DND-41 (cell line): ENCODE measurements at regions not wholly inside any gene's neighbourhood (a gene's known extent, or its start where the extent isn't known, plus 50 kb on each side); places are given as distances from the start of the nearest gene placed in this dataset.

Source experiments
- ATAC-seq: fragments of 200-7000 bp; cut with Tn5 transposase; 3 replicates; pipeline ENCODE4 v1.9.1; 2021; ENCODE audit warnings: low read depth; ENCODE audit not compliant: insufficient read depth
- DNase-seq: peaks from one replicate; pipeline ENCODE4 v3.0.0-alpha.2; 2020
- H2AFZ ChIP-seq: 2 replicates; pipeline ENCODE4 v1.6.0; 2012; ENCODE audit warnings: low read depth, low read length
- H3K27ac ChIP-seq: 2 replicates; pipeline ENCODE4 v1.5.1; 2012; ENCODE audit warnings: low read length, inconsistent platforms
- H3K27me3 ChIP-seq: fragments of 200-600 bp; sonication (generic); 2 replicates; pipeline ENCODE4 v1.6.0; 2012; ENCODE audit warnings: low read length, mild to moderate bottlenecking, inconsistent platforms; ENCODE audit not compliant: insufficient read depth, poor library complexity
- H3K36me3 ChIP-seq: 2 replicates; pipeline ENCODE4 v1.5.1; 2012; ENCODE audit warnings: low read length, inconsistent platforms; ENCODE audit not compliant: insufficient read depth
- H3K4me1 ChIP-seq: 2 replicates; pipeline ENCODE4 v1.5.1; 2012; ENCODE audit warnings: mild to moderate bottlenecking, low read length; ENCODE audit not compliant: insufficient read depth
- H3K4me2 ChIP-seq: 2 replicates; pipeline ENCODE4 v1.6.0; 2012; ENCODE audit warnings: mild to moderate bottlenecking, moderate library complexity, low read length, inconsistent platforms; ENCODE audit not compliant: insufficient read depth
- H3K4me3 ChIP-seq, 2 experiments: fragments of 200-600 bp in 1 of 2; shearing (Covaris generic) in 1 of 2; 2 replicates each; pipeline ENCODE4 v1.5.1; 2012 to 2016; ENCODE audit warnings: inconsistent platforms in 2 of 2, low read length in 2 of 2, mild to moderate bottlenecking in 2 of 2, low read depth in 1 of 2, moderate library complexity in 1 of 2
- H3K79me2 ChIP-seq: 2 replicates; pipeline ENCODE4 v1.6.0; 2012; ENCODE audit warnings: low read length, inconsistent platforms; ENCODE audit not compliant: insufficient read depth
- H3K9ac ChIP-seq: 2 replicates; pipeline ENCODE4 v1.6.0; 2012; ENCODE audit warnings: low read depth, mild to moderate bottlenecking, inconsistent platforms, low read length, moderate library complexity
- H3K9me3 ChIP-seq: 2 replicates; pipeline ENCODE4 v1.5.1; 2012; ENCODE audit warnings: low read length, moderate library complexity, mild to moderate bottlenecking, inconsistent platforms; ENCODE audit not compliant: insufficient read depth, severe bottlenecking
- H4K20me1 ChIP-seq: 2 replicates; pipeline ENCODE4 v1.6.0; 2012; ENCODE audit warnings: low read length; ENCODE audit not compliant: insufficient read depth
- EZH2 ChIP-seq: IDR thresholded peaks from 3 replicates; pipeline ENCODE4 v1.6.1; 2012; ENCODE audit warnings: borderline replicate concordance, low read depth, mild to moderate bottlenecking, moderate library complexity, low read length, inconsistent platforms; ENCODE audit not compliant: severe bottlenecking
- TF ChIP-seq, protein P1 (sequence below): IDR thresholded peaks from 2 replicates; pipeline ENCODE4 v1.5.1; 2012; ENCODE audit warnings: borderline replicate concordance, low read length, moderate library complexity, mild to moderate bottlenecking; ENCODE audit not compliant: poor library complexity, severe bottlenecking; ENCODE audit errors: extremely low read depth

DNA sequence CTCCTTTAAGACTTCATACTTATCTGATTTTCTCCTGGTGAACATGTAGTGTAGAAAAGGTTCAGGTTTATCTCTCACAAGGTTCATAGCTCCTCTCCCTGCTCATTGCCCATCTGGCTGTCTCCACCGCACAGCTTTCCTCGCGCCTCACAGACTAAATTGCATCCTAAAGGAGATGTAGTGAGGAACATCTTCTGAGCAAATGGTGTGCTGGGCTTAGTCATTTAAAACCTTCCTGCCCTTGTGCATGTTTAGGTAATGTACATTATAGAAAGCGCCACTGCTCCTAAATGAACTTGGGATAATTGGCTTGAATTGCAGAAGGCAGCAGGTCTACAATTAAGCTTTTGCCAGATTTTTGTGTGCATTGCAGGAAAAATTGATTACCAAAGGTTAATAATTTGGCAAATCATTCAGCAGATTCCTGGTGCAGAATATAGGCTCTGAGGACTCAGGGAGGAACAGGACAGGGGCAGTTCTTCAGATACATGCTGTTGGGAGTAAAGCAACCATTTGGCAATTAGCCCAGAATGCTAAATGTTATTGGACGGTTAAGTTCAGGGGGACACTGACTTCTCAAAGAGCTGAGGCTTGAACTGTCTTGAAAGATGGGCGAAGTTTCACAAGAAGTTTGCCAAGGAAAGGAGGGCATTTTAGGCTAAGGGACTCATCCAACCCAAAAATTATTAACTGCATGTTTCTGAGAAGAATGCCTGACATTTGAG, 108.4 kb upstream of the CLDN10 start:
- Histone ChIP-seq H3K4me1 (no peaks in the 10 kb centered on the region), H3K27me3 (no peaks in the 10 kb centered on the region), H3K4me3 (no peak overlapping the region), H2AFZ (no peak overlapping the region), H3K9ac (no peak overlapping the region), H3K27ac (no peak overlapping the region), H3K9me3 (no peaks in the 10 kb centered on the region), H3K36me3 (no peaks in the 10 kb centered on the region), H3K4me2 (no peak overlapping the region), H4K20me1 (no peaks in the 10 kb centered on the region), H3K79me2 (no peaks in the 10 kb centered on the region)
- TF ChIP-seq, protein P1, sequence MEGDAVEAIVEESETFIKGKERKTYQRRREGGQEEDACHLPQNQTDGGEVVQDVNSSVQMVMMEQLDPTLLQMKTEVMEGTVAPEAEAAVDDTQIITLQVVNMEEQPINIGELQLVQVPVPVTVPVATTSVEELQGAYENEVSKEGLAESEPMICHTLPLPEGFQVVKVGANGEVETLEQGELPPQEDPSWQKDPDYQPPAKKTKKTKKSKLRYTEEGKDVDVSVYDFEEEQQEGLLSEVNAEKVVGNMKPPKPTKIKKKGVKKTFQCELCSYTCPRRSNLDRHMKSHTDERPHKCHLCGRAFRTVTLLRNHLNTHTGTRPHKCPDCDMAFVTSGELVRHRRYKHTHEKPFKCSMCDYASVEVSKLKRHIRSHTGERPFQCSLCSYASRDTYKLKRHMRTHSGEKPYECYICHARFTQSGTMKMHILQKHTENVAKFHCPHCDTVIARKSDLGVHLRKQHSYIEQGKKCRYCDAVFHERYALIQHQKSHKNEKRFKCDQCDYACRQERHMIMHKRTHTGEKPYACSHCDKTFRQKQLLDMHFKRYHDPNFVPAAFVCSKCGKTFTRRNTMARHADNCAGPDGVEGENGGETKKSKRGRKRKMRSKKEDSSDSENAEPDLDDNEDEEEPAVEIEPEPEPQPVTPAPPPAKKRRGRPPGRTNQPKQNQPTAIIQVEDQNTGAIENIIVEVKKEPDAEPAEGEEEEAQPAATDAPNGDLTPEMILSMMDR: no peak
- no peak for TF ChIP-seq EZH2
- ATAC-seq: no peak
- DNase-seq: no peak

DNA sequence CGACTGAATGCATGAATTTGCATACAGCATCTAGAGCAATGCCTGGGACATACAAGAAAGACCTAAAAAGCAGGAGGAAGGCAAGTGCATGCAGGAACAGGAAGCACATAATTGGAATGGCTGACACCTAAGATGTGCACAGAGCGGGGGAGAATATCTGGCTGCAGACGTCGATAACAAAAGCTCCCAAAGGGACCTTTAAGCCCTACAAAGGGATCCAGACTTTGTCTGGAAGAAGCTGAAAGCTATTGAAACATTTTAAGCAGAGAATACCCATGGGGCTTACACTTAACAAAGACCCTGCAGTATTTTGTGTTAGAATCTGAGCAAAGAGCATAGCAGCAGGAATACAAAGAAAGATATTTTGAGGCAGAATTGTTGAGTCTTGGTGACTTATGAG, 107.4 kb upstream of the CLDN10 start:
- no peak for ATAC-seq
- no peaks in the 10 kb centered on the region for H3K4me1 ChIP-seq
- H3K9ac ChIP-seq: no peak overlapping the region

DNA sequence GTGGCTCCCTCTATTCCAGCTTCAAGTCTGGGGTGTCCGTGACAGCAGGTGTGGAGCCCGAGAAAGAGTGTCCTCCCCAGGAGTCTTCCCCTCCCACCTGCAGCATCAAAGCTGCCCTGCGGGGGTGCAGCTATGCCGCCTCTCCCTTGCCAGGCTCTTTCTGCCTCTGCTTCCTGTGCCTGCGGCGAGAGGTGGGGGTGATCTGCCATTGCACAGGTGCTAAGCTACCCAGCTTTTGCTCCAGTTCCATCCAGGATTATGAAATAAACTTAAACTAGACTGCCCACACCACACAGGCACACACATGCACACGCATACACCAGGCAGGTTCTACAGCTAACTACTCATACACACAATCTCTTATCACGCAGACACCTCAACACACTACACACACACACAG, 104.7 kb upstream of the CLDN10 start:
- DNase-seq: peak; percentile 4
- Histone ChIP-seq H3K4me1 (no peaks in the 10 kb centered on the region), H3K4me2 (no peak overlapping the region), H4K20me1 (no peaks in the 10 kb centered on the region), H3K27ac (no peak overlapping the region), H2AFZ (no peak overlapping the region), H3K79me2 (no peaks in the 10 kb centered on the region), H3K9me3 (no peaks in the 10 kb centered on the region), H3K27me3 (no peaks in the 10 kb centered on the region), H3K9ac (no peak overlapping the region), H3K4me3 (no peak overlapping the region), H3K36me3 (no peaks in the 10 kb centered on the region)
- no peak for TF ChIP-seq EZH2
- TF ChIP-seq, protein P1: no peak
- peak; percentile 53; the same call in 2 of the 3 replicates for ATAC-seq

More for the DNA sequence above, 107.4 kb upstream of the CLDN10 start:
- no peak overlapping the region for H2AFZ ChIP-seq
- H3K27ac ChIP-seq: no peak overlapping the region
- no peak overlapping the region for H3K4me3 ChIP-seq
- TF ChIP-seq, protein P1: no peak
- no peak for TF ChIP-seq EZH2
- no peaks in the 10 kb centered on the region for H4K20me1 ChIP-seq
- no peaks in the 10 kb centered on the region for H3K9me3 ChIP-seq
- H3K79me2 ChIP-seq: no peaks in the 10 kb centered on the region
- DNase-seq: no peak
- no peak overlapping the region for H3K4me2 ChIP-seq
- H3K27me3 ChIP-seq: no peaks in the 10 kb centered on the region
- H3K36me3 ChIP-seq: no peaks in the 10 kb centered on the region

DNA sequence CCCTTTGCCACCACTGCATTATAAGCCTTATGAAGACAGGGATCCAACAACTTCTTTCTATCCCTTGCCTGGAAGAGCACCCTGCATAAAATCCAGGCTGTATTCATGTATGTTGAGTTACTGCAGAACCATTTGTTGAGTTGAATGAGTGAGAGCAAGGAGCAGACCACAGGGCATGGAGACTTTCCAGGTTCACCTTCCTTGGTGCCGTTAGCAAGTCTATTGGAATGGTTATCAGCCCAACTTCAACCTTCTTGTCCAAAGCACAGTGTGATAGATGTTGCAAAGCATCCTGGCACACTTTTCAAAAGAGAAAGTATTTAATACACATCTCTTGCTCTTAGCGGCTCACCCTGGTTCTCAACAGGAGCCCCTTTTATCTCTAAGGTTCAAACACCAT, 100.9 kb upstream of the CLDN10 start:
- no peak overlapping the region for H3K4me3 ChIP-seq
- H2AFZ ChIP-seq: no peak overlapping the region
- no peak overlapping the region for H3K27ac ChIP-seq
- H3K4me1 ChIP-seq: no peaks in the 10 kb centered on the region
- no peak overlapping the region for H3K4me2 ChIP-seq
- no peak for ATAC-seq
- no peaks in the 10 kb centered on the region for H3K36me3 ChIP-seq
- H3K9ac ChIP-seq: no peak overlapping the region
- H3K9me3 ChIP-seq: no peaks in the 10 kb centered on the region
- no peak for DNase-seq
- no peaks in the 10 kb centered on the region for H3K79me2 ChIP-seq
- H4K20me1 ChIP-seq: no peaks in the 10 kb centered on the region
- TF ChIP-seq EZH2: no peak
- TF ChIP-seq, protein P1: no peak
- H3K27me3 ChIP-seq: no peaks in the 10 kb centered on the region
